Hepatocyte (in vitro differentiated cells): ENCODE measurements at regions not wholly inside any gene's neighbourhood (a gene's known extent, or its start where the extent isn't known, plus 50 kb on each side); places are given as distances from the start of the nearest gene placed in this dataset.

Experiments used
- DNase-seq: peaks from one replicate; pipeline ENCODE4 v3.0.0-alpha.2; 2016; ENCODE audit warnings: low spot score
- H2AFZ ChIP-seq: fragments of 200-600 bp; sonication (generic); 2 replicates; pipeline ENCODE4 v1.6.0; 2016; ENCODE audit warnings: antibody characterized with exemption, mild to moderate bottlenecking
- H3K27ac ChIP-seq: fragments of 200-600 bp; sonication (generic); 2 replicates; pipeline ENCODE4 v1.5.1; 2016; ENCODE audit warnings: mild to moderate bottlenecking
- H3K27me3 ChIP-seq: fragments of 200-600 bp; sonication (generic); 2 replicates; pipeline ENCODE4 v1.6.1; 2016
- H3K36me3 ChIP-seq: fragments of 200-600 bp; sonication (generic); replicated peaks from 2 replicates; pipeline ENCODE4 v1.5.1; 2016; ENCODE audit warnings: low read depth; ENCODE audit not compliant: insufficient read depth
- H3K4me1 ChIP-seq: fragments of 200-600 bp; sonication (generic); 2 replicates; pipeline ENCODE4 v1.5.1; 2016; ENCODE audit warnings: mild to moderate bottlenecking, moderate library complexity; ENCODE audit not compliant: insufficient read depth
- H3K4me2 ChIP-seq: fragments of 200-600 bp; sonication (generic); 2 replicates; pipeline ENCODE4 v1.6.0; 2016
- H3K4me3 ChIP-seq: fragments of 200-600 bp; sonication (generic); 2 replicates; pipeline ENCODE4 v1.5.1; 2016; ENCODE audit warnings: mild to moderate bottlenecking
- H3K79me2 ChIP-seq: fragments of 200-600 bp; sonication (generic); 2 replicates; pipeline ENCODE4 v1.6.0; 2017; ENCODE audit warnings: mild to moderate bottlenecking
- H3K9me2 ChIP-seq: fragments of 200-600 bp; sonication (generic); replicated peaks from 2 replicates; pipeline ENCODE4 v1.6.0; 2017; ENCODE audit warnings: mild to moderate bottlenecking; ENCODE audit not compliant: insufficient read depth
- H3K9me3 ChIP-seq: fragments of 200-600 bp; sonication (generic); 2 replicates; pipeline ENCODE4 v1.5.1; 2016; ENCODE audit warnings: low read depth, mild to moderate bottlenecking
- H4K20me1 ChIP-seq: fragments of 200-600 bp; sonication (generic); 2 replicates; pipeline ENCODE4 v1.6.0; 2016; ENCODE audit warnings: mild to moderate bottlenecking; ENCODE audit not compliant: insufficient read depth, poor library complexity, severe bottlenecking
- EZH2 ChIP-seq: fragments of 200-600 bp; sonication (generic); IDR thresholded peaks from 2 replicates; pipeline ENCODE4 v1.6.1; 2016; ENCODE audit warnings: antibody characterized with exemption, mild to moderate bottlenecking, borderline replicate concordance
- EZH2phosphoT487 ChIP-seq: fragments of 200-600 bp; sonication (generic); IDR thresholded peaks from one replicate; pipeline ENCODE4 v1.6.1; 2018; ENCODE audit warnings: antibody characterized with exemption, mild to moderate bottlenecking, low read depth, moderate library complexity; ENCODE audit not compliant: unreplicated experiment, severe bottlenecking
- WGBS: methylation state at CpG from one replicate; pipeline ENCODE4 v1.1.6; 2016; ENCODE audit warnings: low lambda C conversion rate; ENCODE audit errors: missing lambda C conversion rate; 5-methylcytosine and 5-hydroxymethylcytosine counted together
- TF ChIP-seq, protein P1 (sequence below): fragments of 200-600 bp; sonication (generic); IDR thresholded peaks from 2 replicates; pipeline ENCODE4 v1.5.1; 2016; ENCODE audit warnings: antibody characterized with exemption, mild to moderate bottlenecking; ENCODE audit not compliant: poor library complexity

DNA sequence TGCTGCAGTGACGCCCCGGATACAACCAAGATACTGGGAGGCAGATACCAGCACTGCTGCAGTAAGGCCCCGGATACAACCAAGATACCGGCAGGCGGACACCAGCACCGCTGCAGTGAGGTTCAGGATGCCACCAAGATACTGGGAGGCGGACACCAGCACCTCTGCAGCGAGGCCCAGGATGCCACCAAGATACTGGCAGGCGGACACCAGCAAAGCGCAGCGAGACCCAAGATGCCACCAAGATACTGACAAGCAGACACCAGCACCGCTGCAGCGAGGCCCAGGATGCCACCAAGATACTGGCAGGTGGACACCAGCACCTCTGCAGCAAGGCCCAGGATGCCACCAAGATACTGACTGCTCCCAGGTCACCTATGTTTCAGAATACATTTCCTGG, 225.2 kb downstream of the BRD1 start:
- no peaks in the 10 kb centered on the region for H4K20me1 ChIP-seq
- H3K36me3 ChIP-seq = no peaks in the 10 kb centered on the region
- WGBS = 91% methylated on average over 13 of the region's 13 CpGs
- TF ChIP-seq EZH2phosphoT487 = no peak
- TF ChIP-seq, protein P1, sequence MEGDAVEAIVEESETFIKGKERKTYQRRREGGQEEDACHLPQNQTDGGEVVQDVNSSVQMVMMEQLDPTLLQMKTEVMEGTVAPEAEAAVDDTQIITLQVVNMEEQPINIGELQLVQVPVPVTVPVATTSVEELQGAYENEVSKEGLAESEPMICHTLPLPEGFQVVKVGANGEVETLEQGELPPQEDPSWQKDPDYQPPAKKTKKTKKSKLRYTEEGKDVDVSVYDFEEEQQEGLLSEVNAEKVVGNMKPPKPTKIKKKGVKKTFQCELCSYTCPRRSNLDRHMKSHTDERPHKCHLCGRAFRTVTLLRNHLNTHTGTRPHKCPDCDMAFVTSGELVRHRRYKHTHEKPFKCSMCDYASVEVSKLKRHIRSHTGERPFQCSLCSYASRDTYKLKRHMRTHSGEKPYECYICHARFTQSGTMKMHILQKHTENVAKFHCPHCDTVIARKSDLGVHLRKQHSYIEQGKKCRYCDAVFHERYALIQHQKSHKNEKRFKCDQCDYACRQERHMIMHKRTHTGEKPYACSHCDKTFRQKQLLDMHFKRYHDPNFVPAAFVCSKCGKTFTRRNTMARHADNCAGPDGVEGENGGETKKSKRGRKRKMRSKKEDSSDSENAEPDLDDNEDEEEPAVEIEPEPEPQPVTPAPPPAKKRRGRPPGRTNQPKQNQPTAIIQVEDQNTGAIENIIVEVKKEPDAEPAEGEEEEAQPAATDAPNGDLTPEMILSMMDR = no peak
- no peak for TF ChIP-seq EZH2
- DNase-seq = no peak
- H3K9me2 ChIP-seq = no peaks in the 10 kb centered on the region
- H3K79me2 ChIP-seq = no peaks in the 10 kb centered on the region
- H3K27me3 ChIP-seq = no peaks in the 10 kb centered on the region
- H3K9me3 ChIP-seq = no peaks in the 10 kb centered on the region
- H3K4me1 ChIP-seq = no peaks in the 10 kb centered on the region
- no peak overlapping the region for H3K4me3 ChIP-seq
- no peak overlapping the region for H3K27ac ChIP-seq
- no peak overlapping the region for H2AFZ ChIP-seq
- no peak overlapping the region for H3K4me2 ChIP-seq

DNA sequence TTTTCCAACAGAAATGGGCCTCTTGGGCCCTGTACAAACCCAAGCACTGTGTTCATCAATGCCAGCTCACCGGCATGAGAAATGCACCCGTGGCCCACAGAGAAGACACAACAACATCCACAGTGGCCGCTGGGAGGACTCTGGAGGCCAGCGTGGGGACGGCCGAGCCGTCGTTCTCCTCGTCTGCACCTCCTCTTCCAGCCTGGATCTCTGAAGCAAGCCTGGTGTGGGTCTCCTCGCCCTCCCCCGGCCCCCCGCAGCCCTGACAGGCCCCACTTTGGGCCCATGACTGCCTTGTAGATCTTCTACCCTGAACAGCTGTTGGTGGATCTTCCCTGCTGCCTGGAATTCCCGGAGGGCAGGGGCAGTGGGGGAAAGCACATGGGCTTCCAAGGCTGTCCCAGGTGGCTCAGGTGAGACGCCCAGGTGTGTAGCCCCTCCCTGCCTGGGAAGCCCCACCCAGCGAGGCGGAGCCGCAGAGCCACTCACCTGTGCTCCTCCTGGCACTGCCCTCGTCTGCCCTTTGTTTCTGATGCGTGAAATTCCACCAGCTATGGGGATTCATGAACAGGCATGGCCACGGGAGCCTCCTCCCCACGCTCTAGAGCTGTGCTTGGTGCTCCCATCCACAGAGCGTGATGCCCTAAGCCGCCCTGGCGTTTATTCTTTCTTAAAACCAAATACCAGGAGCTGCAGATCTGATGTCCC, 225.9 kb downstream of the BRD1 start:
- 87% methylated on average over 23 of the region's 24 CpGs for WGBS
- no peaks in the 10 kb centered on the region for H3K27me3 ChIP-seq
- H3K4me1 ChIP-seq = no peaks in the 10 kb centered on the region
- DNase-seq = no peak
- no peaks in the 10 kb centered on the region for H3K9me3 ChIP-seq
- H3K4me2 ChIP-seq = no peak overlapping the region
- no peak overlapping the region for H3K27ac ChIP-seq
- H2AFZ ChIP-seq = no peak overlapping the region
- no peaks in the 10 kb centered on the region for H3K9me2 ChIP-seq
- no peaks in the 10 kb centered on the region for H3K79me2 ChIP-seq
- TF ChIP-seq EZH2 (no peak), EZH2phosphoT487 (no peak)
- TF ChIP-seq, protein P1 = no peak
- no peaks in the 10 kb centered on the region for H4K20me1 ChIP-seq
- no peak overlapping the region for H3K4me3 ChIP-seq
- H3K36me3 ChIP-seq = no peaks in the 10 kb centered on the region

DNA sequence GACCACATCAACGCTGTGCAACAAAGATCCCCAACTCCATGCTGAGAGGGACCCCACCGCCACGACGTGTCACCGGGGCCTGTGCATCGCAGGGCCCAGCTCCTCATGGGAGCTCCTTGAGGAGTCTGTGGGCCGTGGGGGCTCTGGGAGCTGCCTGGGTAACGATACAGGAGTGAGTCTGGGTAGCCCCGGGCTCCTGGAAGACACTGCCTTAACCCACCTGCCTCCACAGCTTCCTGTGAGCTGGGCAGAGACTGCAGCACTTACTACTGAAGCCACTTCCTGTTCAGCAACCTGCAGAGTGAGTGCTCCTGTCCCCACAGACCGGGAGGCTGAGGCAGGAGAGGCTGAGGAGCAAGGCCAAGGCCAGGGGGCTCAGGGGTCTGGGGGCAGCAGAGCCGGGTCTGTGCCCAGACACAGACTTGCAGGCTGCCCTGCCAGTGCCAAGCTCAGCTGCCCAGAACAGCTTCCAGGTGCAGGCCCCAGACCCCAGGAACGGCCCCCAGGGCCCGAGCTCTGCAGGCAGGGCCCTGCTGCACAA, 226.7 kb downstream of the BRD1 start:
- Histone ChIP-seq H3K36me3 (no peaks in the 10 kb centered on the region), H3K27me3 (no peaks in the 10 kb centered on the region), H2AFZ (no peak overlapping the region), H3K9me3 (no peaks in the 10 kb centered on the region), H3K4me1 (no peaks in the 10 kb centered on the region), H3K9me2 (no peaks in the 10 kb centered on the region), H3K4me3 (no peak overlapping the region), H3K79me2 (no peaks in the 10 kb centered on the region), H3K27ac (no peak overlapping the region), H3K4me2 (no peak overlapping the region), H4K20me1 (no peaks in the 10 kb centered on the region)
- 87% methylated on average over 12 of the region's 13 CpGs for WGBS
- TF ChIP-seq EZH2 (no peak), EZH2phosphoT487 (no peak)
- TF ChIP-seq, protein P1 = no peak
- no peak for DNase-seq
